H1 (cell line): ENCODE measurements at regions not wholly inside any gene's neighbourhood (a gene's known extent, or its start where the extent isn't known, plus 50 kb on each side); places are given as distances from the start of the nearest gene placed in this dataset.

ENCODE experiments used
- CTCF ChIA-PET: fragments of 300-600 bp; sonication (Branson Sonifier 250); formaldehyde crosslinking; loops from one replicate; lab custom pipeline; 2021; ENCODE audit not compliant: partially characterized antibody; lab: Charles Lee
- POLR2A ChIA-PET: fragments of 300-600 bp; sonication (Branson Sonifier 250); formaldehyde crosslinking; loops from one replicate; lab custom pipeline; 2021; ENCODE audit warnings: inconsistent platforms; ENCODE audit not compliant: partially characterized antibody; lab: Charles Lee
- DNase-seq, 2 experiments: peaks; one replicate each; pipeline versions ENCODE4 v3.0.0 to v3.0.0-alpha.2; 2010 to 2022; ENCODE audit warnings: low spot score in 2 of 2, low read depth in 1 of 2, mixed read lengths in 1 of 2
- FAIRE-seq: peaks from 2 replicates; lab custom pipeline; 2011; peaks lifted over from hg19 to GRCh38; lab: Jason Lieb, UNC
- H2AFZ ChIP-seq: 2 replicates; pipeline ENCODE4 v1.8.1; 2012; ENCODE audit warnings: low read length, inconsistent platforms
- H2AK5ac ChIP-seq: 2 replicates; pipeline ENCODE4 v1.6.1; 2013; ENCODE audit warnings: low read depth, low read length
- H2BK120ac ChIP-seq: replicated peaks from 2 replicates; pipeline ENCODE3; 2013; ENCODE audit warnings: low read depth, low read length, inconsistent platforms
- H2BK12ac ChIP-seq: 2 replicates; pipeline ENCODE4 v1.6.1; 2013; ENCODE audit warnings: low read depth, low read length
- H2BK15ac ChIP-seq: 2 replicates; pipeline ENCODE4 v1.6.1; 2013; ENCODE audit warnings: low read length
- H2BK20ac ChIP-seq: 2 replicates; pipeline ENCODE4 v1.6.1; 2013; ENCODE audit warnings: low read length
- H2BK5ac ChIP-seq: 2 replicates; pipeline ENCODE4 v1.6.1; 2013; ENCODE audit warnings: low read depth, low read length
- H3K14ac ChIP-seq: 2 replicates; pipeline ENCODE4 v1.6.1; 2013; ENCODE audit warnings: inconsistent platforms; ENCODE audit not compliant: insufficient read length
- H3K18ac ChIP-seq: 2 replicates; pipeline ENCODE4 v1.6.1; 2013; ENCODE audit warnings: low read length; ENCODE audit errors: extremely low read depth
- H3K23ac ChIP-seq: 2 replicates; pipeline ENCODE4 v1.6.1; 2013; ENCODE audit warnings: inconsistent platforms; ENCODE audit not compliant: insufficient read length
- H3K23me2 ChIP-seq: 2 replicates; pipeline ENCODE4 v1.6.1; 2013; ENCODE audit warnings: low read depth, low read length
- H3K27ac ChIP-seq: 2 replicates; pipeline ENCODE4 v1.6.1; 2011; ENCODE audit warnings: low read depth, low read length, inconsistent platforms
- H3K27me3 ChIP-seq, 4 experiments: replicated peaks in 1 of 4; 1 replicate in 1 of 4; 2 replicates in 3 of 4; pipeline versions ENCODE4 v1.6.1 to v1.8.1; 2011 to 2013; ENCODE audit warnings: low read length in 3 of 4, mild to moderate bottlenecking in 3 of 4, inconsistent platforms in 2 of 4, mixed read lengths in 2 of 4, moderate library complexity in 1 of 4; ENCODE audit not compliant: control insufficient read depth in 3 of 4, insufficient read depth in 3 of 4; ENCODE audit errors: extremely low read depth in 1 of 4
- H3K36me3 ChIP-seq, 4 experiments: 2 replicates each; pipeline versions ENCODE4 v1.6.1 to v1.8.1; 2011 to 2013; ENCODE audit warnings: mild to moderate bottlenecking in 4 of 4, low read length in 3 of 4, moderate library complexity in 2 of 4, control low read depth in 1 of 4, inconsistent platforms in 1 of 4; ENCODE audit not compliant: insufficient read depth in 4 of 4, control insufficient read depth in 2 of 4
- H3K4ac ChIP-seq: replicated peaks from 2 replicates; pipeline ENCODE3; 2013; ENCODE audit warnings: low read length, low read depth, mixed read lengths, inconsistent platforms; ENCODE audit not compliant: insufficient read length
- H3K4me1 ChIP-seq, 4 experiments: replicated peaks in 1 of 4; 1 replicate in 1 of 4; 2 replicates in 3 of 4; pipeline versions ENCODE4 v1.6.1 to v1.8.1; 2011 to 2013; ENCODE audit warnings: low read length in 3 of 4, inconsistent platforms in 2 of 4, mixed read lengths in 1 of 4; ENCODE audit not compliant: insufficient read depth in 4 of 4, control insufficient read depth in 3 of 4
- H3K4me2 ChIP-seq, 2 experiments: 2 replicates each; pipeline versions ENCODE4 v1.6.1 to v1.8.1; 2011 to 2013; ENCODE audit warnings: low read depth in 2 of 2, low read length in 2 of 2, control low read depth in 1 of 2, inconsistent platforms in 1 of 2, mild to moderate bottlenecking in 1 of 2; ENCODE audit not compliant: insufficient read depth in 1 of 2
- H3K4me3 ChIP-seq, 4 experiments: fragments of 200-600, 300-600 bp in 1 of 4; sonication (generic), shearing (Covaris generic), sonication (Bioruptor Twin) in 1 of 4; 2 replicates each; pipeline versions ENCODE4 v1.5.1 to v1.8.1; 2011 to 2016; ENCODE audit warnings: low read length in 4 of 4, low read depth in 3 of 4, control low read depth in 2 of 4, inconsistent platforms in 2 of 4, mild to moderate bottlenecking in 2 of 4, mixed read lengths in 1 of 4, moderate library complexity in 1 of 4; ENCODE audit not compliant: insufficient read depth in 2 of 4; ENCODE audit errors: extremely low read depth in 1 of 4
- H3K56ac ChIP-seq: replicated peaks from 2 replicates; pipeline ENCODE3; 2013; ENCODE audit warnings: low read depth, mild to moderate bottlenecking, mixed read lengths, low read length, inconsistent platforms; ENCODE audit not compliant: insufficient read length
- H3K79me1 ChIP-seq: 2 replicates; pipeline ENCODE4 v1.6.1; 2013; ENCODE audit warnings: low read depth, low read length, control low read depth
- H3K79me2 ChIP-seq, 2 experiments: 2 replicates each; pipeline versions ENCODE4 v1.6.1 to v1.8.1; 2012 to 2013; ENCODE audit warnings: low read length in 2 of 2, mild to moderate bottlenecking in 2 of 2, inconsistent platforms in 1 of 2; ENCODE audit not compliant: insufficient read depth in 2 of 2, control insufficient read depth in 1 of 2
- H3K9ac ChIP-seq, 4 experiments: replicated peaks in 1 of 4; 1 replicate in 1 of 4; 2 replicates in 3 of 4; pipeline versions ENCODE4 v1.6.1 to v1.8.1; 2011 to 2013; ENCODE audit warnings: low read depth in 3 of 4, low read length in 3 of 4, control low read depth in 2 of 4, mild to moderate bottlenecking in 2 of 4, moderate library complexity in 2 of 4, inconsistent platforms in 1 of 4; ENCODE audit errors: extremely low read depth in 1 of 4
- H3K9me3 ChIP-seq, 2 experiments: 2 replicates each; pipeline versions ENCODE4 v1.6.1 to v1.8.1; 2012 to 2013; ENCODE audit warnings: mild to moderate bottlenecking in 2 of 2, moderate library complexity in 2 of 2, control low read depth in 1 of 2, inconsistent platforms in 1 of 2, low read depth in 1 of 2, low read length in 1 of 2, mixed read lengths in 1 of 2; ENCODE audit not compliant: insufficient read depth in 2 of 2
- H4K20me1 ChIP-seq, 2 experiments: replicated peaks in 1 of 2; 2 replicates each; pipeline versions ENCODE3 to v1.8.1; 2011 to 2013; ENCODE audit warnings: inconsistent platforms in 2 of 2, low read length in 2 of 2, mild to moderate bottlenecking in 1 of 2; ENCODE audit not compliant: insufficient read depth in 2 of 2, control insufficient read depth in 1 of 2
- H4K5ac ChIP-seq: 2 replicates; pipeline ENCODE4 v1.6.1; 2013; ENCODE audit warnings: low read length, low read depth, mixed read lengths, inconsistent platforms; ENCODE audit not compliant: insufficient read length
- H4K8ac ChIP-seq: 2 replicates; pipeline ENCODE4 v1.8.0; 2013; ENCODE audit warnings: mild to moderate bottlenecking, moderate library complexity, low read length, inconsistent platforms; ENCODE audit not compliant: insufficient read depth; ENCODE audit errors: extremely low read depth
- H4K91ac ChIP-seq: replicated peaks from 2 replicates; pipeline ENCODE3; 2013; ENCODE audit warnings: low read length, mixed read lengths, inconsistent platforms; ENCODE audit not compliant: insufficient read length
- CBX8 ChIP-seq: fragments of 300-800, 300-1000 bp; sonication (generic); IDR thresholded peaks from 2 replicates; pipeline ENCODE4 v1.7.1; 2016; ENCODE audit warnings: low read depth, low read length, borderline replicate concordance
- KDM1A ChIP-seq: fragments of 200-600, 300-600 bp; sonication (generic); IDR thresholded peaks from 2 replicates; pipeline ENCODE4 v1.7.1; 2016; ENCODE audit warnings: mild to moderate bottlenecking, low read length, borderline replicate concordance
- KDM4A ChIP-seq: IDR thresholded peaks from one replicate; pipeline ENCODE4 v1.7.1; 2012; ENCODE audit warnings: low read depth, mild to moderate bottlenecking, moderate library complexity, low read length, inconsistent platforms; ENCODE audit not compliant: severe bottlenecking
- NANOG ChIP-seq: IDR thresholded peaks from 2 replicates; pipeline ENCODE4 v1.6.1; 2011; ENCODE audit warnings: low read length, low read depth, mild to moderate bottlenecking, inconsistent platforms; ENCODE audit not compliant: insufficient read depth, poor library complexity, severe bottlenecking
- NRF1 ChIP-seq: IDR thresholded peaks from 2 replicates; pipeline ENCODE4 v1.6.1; 2011; ENCODE audit warnings: mild to moderate bottlenecking, low read depth, low read length, improper control_type of control experiment
- POLR2A ChIP-seq, 2 experiments: IDR thresholded peaks; 1 replicate in 1 of 2; 2 replicates in 1 of 2; pipeline ENCODE4 v1.6.1; 2011; ENCODE audit warnings: low read depth in 2 of 2, low read length in 2 of 2, mild to moderate bottlenecking in 2 of 2; ENCODE audit errors: control extremely low read depth in 1 of 2
- POLR2AphosphoS5 ChIP-seq: IDR thresholded peaks from 2 replicates; pipeline ENCODE4 v1.6.1; 2011; ENCODE audit warnings: low read depth, low read length
- SIN3A ChIP-seq, 2 experiments: IDR thresholded peaks in 1 of 2; conservative IDR thresholded peaks in 1 of 2; 2 replicates each; pipeline ENCODE4 v1.6.1; 2011 to 2012; ENCODE audit warnings: low read length in 2 of 2, improper control_type of control experiment in 1 of 2, low read depth in 1 of 2, mild to moderate bottlenecking in 1 of 2
- SP4 ChIP-seq: IDR thresholded peaks from 2 replicates; pipeline ENCODE4 v1.6.1; 2012; ENCODE audit warnings: low read length, inconsistent platforms
- WGBS, 2 experiments: shearing (Covaris generic) in 1 of 2; methylation state at CpG; one replicate each; pipeline versions ENCODE4 v1.1.6 to v1.1.7; 2013 to 2015; ENCODE audit warnings: low lambda C conversion rate in 2 of 2, mixed read lengths in 2 of 2, inconsistent platforms in 1 of 2, low coverage in 1 of 2, missing lambda C conversion rate in 1 of 2; ENCODE audit not compliant: insufficient replicate concordance in 2 of 2, insufficient coverage in 1 of 2, insufficient read length in 1 of 2; ENCODE audit errors: extremely low coverage in 1 of 2, missing lambda C conversion rate in 1 of 2; 5-methylcytosine and 5-hydroxymethylcytosine counted together
- TF ChIP-seq, protein P1 (sequence below): IDR thresholded peaks from 2 replicates; pipeline ENCODE4 v1.6.1; 2011; ENCODE audit warnings: low read depth, mild to moderate bottlenecking, low read length; ENCODE audit not compliant: insufficient read depth

DNA sequence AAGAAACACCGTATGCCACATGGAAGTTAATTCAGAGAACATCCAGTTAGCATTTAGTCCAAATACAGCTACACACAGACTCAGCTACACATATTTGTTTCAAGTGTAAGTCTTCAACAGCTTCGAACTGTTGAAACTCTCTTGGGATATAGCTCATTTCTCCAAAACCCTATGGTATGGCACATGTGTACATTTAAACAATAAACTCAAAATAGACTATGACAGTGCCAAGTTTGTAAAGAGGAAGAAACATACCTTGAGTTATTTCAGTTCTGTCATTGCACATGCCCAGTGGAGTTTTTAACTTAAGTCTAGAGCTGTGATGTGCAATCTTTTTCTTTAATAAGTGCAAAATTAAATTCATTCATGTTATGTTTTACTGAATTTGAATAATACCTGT, 155.1 kb upstream of the RAI14 start:
- Histone ChIP-seq H2AK5ac (no peak overlapping the region), H4K8ac (no peak overlapping the region), H3K9me3 (no peaks in the 10 kb centered on the region), H3K4me1 (peaks cover 0 to 6% (median 1%) of the 10 kb centered on the region in 4 experiments; a peak in 1 of 7 replicates), H3K79me1 (no peaks in the 10 kb centered on the region), H2BK5ac (no peak overlapping the region), H4K5ac (no peak overlapping the region), H2BK12ac (no peak overlapping the region), H4K20me1 (no peaks in the 10 kb centered on the region), H3K14ac (no peak overlapping the region), H3K4ac (no peak overlapping the region), H3K23ac (no peak overlapping the region), H3K23me2 (no peaks in the 10 kb centered on the region), H3K56ac (no peak overlapping the region), H4K91ac (no peak overlapping the region), H3K18ac (no peak overlapping the region), H3K36me3 (no peaks in the 10 kb centered on the region), H2AFZ (no peak overlapping the region), H3K4me3 (no peak overlapping the region), H3K4me2 (no peak overlapping the region), H3K79me2 (no peaks in the 10 kb centered on the region), H3K27ac (no peak overlapping the region), H2BK120ac (no peak overlapping the region), H2BK20ac (no peak overlapping the region), H3K9ac (no peak overlapping the region), H3K27me3 (no peaks in the 10 kb centered on the region), H2BK15ac (no peak overlapping the region)
- TF ChIP-seq NANOG: no peak
- TF ChIP-seq POLR2AphosphoS5: no peak
- no peak for TF ChIP-seq SIN3A (conservative IDR thresholded peaks at IDR 0.05 in 1 of 2, IDR thresholded peaks at IDR 0.05 in 1 of 2; ENCODE audit: low read depth in 1 of 2, low read length in 2 of 2)
- TF ChIP-seq POLR2A (IDR thresholded peaks at IDR 0.05; ENCODE audit: control extremely low read depth in 1 of 2, low read depth in 2 of 2, low read length in 2 of 2): no peak
- no peak for TF ChIP-seq NRF1
- no peak for TF ChIP-seq SP4
- TF ChIP-seq, protein P1, sequence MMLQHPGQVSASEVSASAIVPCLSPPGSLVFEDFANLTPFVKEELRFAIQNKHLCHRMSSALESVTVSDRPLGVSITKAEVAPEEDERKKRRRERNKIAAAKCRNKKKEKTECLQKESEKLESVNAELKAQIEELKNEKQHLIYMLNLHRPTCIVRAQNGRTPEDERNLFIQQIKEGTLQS: no peak
- no peak for TF ChIP-seq KDM1A
- TF ChIP-seq CBX8: no peak
- no peak for TF ChIP-seq KDM4A
- POLR2A ChIA-PET: interaction anchor here (0.8 to 1.2 kb wide), 2 partner anchors 167 to 203 kb away, joined by 3 read pairs; no protein-coding TSS in a partner anchor
- CTCF ChIA-PET: interaction anchor here (0.8 to 3.8 kb wide), 3 partner anchors 15 to 312 kb away, joined by 3 to 19 read pairs (median 4); no protein-coding TSS in a partner anchor
- no peak for FAIRE-seq
- DNase-seq: no peak
- WGBS, 2 experiments: 90% methylated on average over 2 of the region's 2 CpGs; no CpG with 5 or more reads in 1 of the 2 experiments
